ENCODE measurements at regions not wholly inside any gene's neighbourhood (a gene's known extent, or its start where the extent isn't known, plus 50 kb on each side); places are given as distances from the start of the nearest gene placed in this dataset.

GRCh38 chr1:37143800-37144199 lies 109.5 kb upstream of the GRIK3 start:
- no peak for TF ChIP-seq POLR2A (IDR thresholded peaks at IDR 0.05)
- no peak for TF ChIP-seq POLR2AphosphoS5 (IDR thresholded peaks at IDR 0.05)
- TF ChIP-seq EP300 (IDR thresholded peaks at IDR 0.05), result no peak

All from sigmoid colon (tissue), 4 donors.